Mammary epithelial cell (primary cell): ENCODE measurements at regions not wholly inside any gene's neighbourhood (a gene's known extent, or its start where the extent isn't known, plus 50 kb on each side); places are given as distances from the start of the nearest gene placed in this dataset.

Source experiments
- CTCF ChIP-seq, 2 donors: IDR thresholded peaks in 1 of 2; conservative IDR thresholded peaks in 1 of 2; 2 replicates each; pipeline ENCODE4 v1.5.1; 2011 to 2012; ENCODE audit warnings: inconsistent platforms in 2 of 2, low read length in 2 of 2, mild to moderate bottlenecking in 2 of 2, control low read depth in 1 of 2, low read depth in 1 of 2; ENCODE audit not compliant: insufficient read depth in 1 of 2; ENCODE audit errors: extremely low read depth in 1 of 2
- EZH2 ChIP-seq: IDR thresholded peaks from 2 replicates; pipeline ENCODE4 v1.6.1; 2012; ENCODE audit warnings: low read length, inconsistent platforms, borderline replicate concordance

GRCh38 chr3:34001022-34001421 lies 202.6 kb downstream of the PDCD6IP start:
- TF ChIP-seq CTCF (conservative IDR thresholded peaks at IDR 0.05 in 1 of 2, IDR thresholded peaks at IDR 0.05 in 1 of 2; ENCODE audit: extremely low read depth in 1 of 2, insufficient read depth in 1 of 2, low read depth in 1 of 2, low read length in 2 of 2) (no peak), EZH2 (no peak)
